ENCODE measurements at regions not wholly inside any gene's neighbourhood (a gene's known extent, or its start where the extent isn't known, plus 50 kb on each side); places are given as distances from the start of the nearest gene placed in this dataset.
"Not testable (repeated sequence)": the region's sequence is repeated elsewhere in the genome, so short reads cannot be mapped to it uniquely, and the experiment has no call there.

- H3K4me1 ChIP-seq (ENCODE audit: insufficient read depth, low read length): no peaks in the 10 kb centered on the region
- no peaks in the 10 kb centered on the region for H3K9me3 ChIP-seq (ENCODE audit: insufficient read depth, low read depth, low read length)
- no peak overlapping the region for H3K4me3 ChIP-seq (ENCODE audit: low read length)
- H3K9ac ChIP-seq (ENCODE audit: low read depth, low read length): no peak overlapping the region
- no peaks in the 10 kb centered on the region for H3K36me3 ChIP-seq (ENCODE audit: insufficient read depth, low read depth, low read length)
- no peak overlapping the region for H3K27ac ChIP-seq (ENCODE audit: low read length)
- H3K27me3 ChIP-seq (ENCODE audit: insufficient read depth, low read length): no peaks in the 10 kb centered on the region
Observed at GRCh38 chr10:64771253-64772050, 1250.3 kb downstream of the REEP3 start.

- H3K4me3 ChIP-seq (ENCODE audit: low read length): no peak overlapping the region
- no peaks in the 10 kb centered on the region for H3K9me3 ChIP-seq (ENCODE audit: insufficient read depth, low read depth, low read length)
- H3K36me3 ChIP-seq (ENCODE audit: insufficient read depth, low read depth, low read length): no peaks in the 10 kb centered on the region
- H3K27ac ChIP-seq (ENCODE audit: low read length): no peak overlapping the region
- no peak overlapping the region for H3K9ac ChIP-seq (ENCODE audit: low read depth, low read length)
- no peaks in the 10 kb centered on the region for H3K4me1 ChIP-seq (ENCODE audit: insufficient read depth, low read length)
- H3K27me3 ChIP-seq (ENCODE audit: insufficient read depth, low read length): no peaks in the 10 kb centered on the region
Observed at GRCh38 chr10:64773357-64773756, 1252.2 kb downstream of the REEP3 start.

GRCh38 chr10:64784451-64784850 is 1263.2 kb downstream of the REEP3 start:
- not testable (repeated sequence) for H3K4me3 ChIP-seq (ENCODE audit: low read length); H3K4me1 ChIP-seq (ENCODE audit: insufficient read depth, low read length); H3K9me3 ChIP-seq (ENCODE audit: insufficient read depth, low read depth, low read length); H3K27me3 ChIP-seq (ENCODE audit: insufficient read depth, low read length); H3K27ac ChIP-seq (ENCODE audit: low read length); H3K36me3 ChIP-seq (ENCODE audit: insufficient read depth, low read depth, low read length); H3K9ac ChIP-seq (ENCODE audit: low read depth, low read length)

- peaks cover 8% of the 10 kb centered on the region for H3K9me3 ChIP-seq (ENCODE audit: insufficient read depth, low read depth, low read length)
- no peak overlapping the region for H3K9ac ChIP-seq (ENCODE audit: low read depth, low read length)
- no peak overlapping the region for H3K27ac ChIP-seq (ENCODE audit: low read length)
- H3K4me3 ChIP-seq (ENCODE audit: low read length): no peak overlapping the region
- H3K36me3 ChIP-seq (ENCODE audit: insufficient read depth, low read depth, low read length): no peaks in the 10 kb centered on the region
- no peaks in the 10 kb centered on the region for H3K27me3 ChIP-seq (ENCODE audit: insufficient read depth, low read length)
- H3K4me1 ChIP-seq (ENCODE audit: insufficient read depth, low read length): no peaks in the 10 kb centered on the region
Observed at GRCh38 chr10:64785816-64786215, 1264.6 kb downstream of the REEP3 start.

GRCh38 chr10:64786989-64787388 is 1265.8 kb downstream of the REEP3 start:
- Histone ChIP-seq H3K4me1 (ENCODE audit: insufficient read depth, low read length) (no peaks in the 10 kb centered on the region), H3K27ac (ENCODE audit: low read length) (no peak overlapping the region), H3K9ac (ENCODE audit: low read depth, low read length) (no peak overlapping the region), H3K9me3 (ENCODE audit: insufficient read depth, low read depth, low read length) (peaks cover 8% of the 10 kb centered on the region), H3K4me3 (ENCODE audit: low read length) (no peak overlapping the region), H3K27me3 (ENCODE audit: insufficient read depth, low read length) (no peaks in the 10 kb centered on the region), H3K36me3 (ENCODE audit: insufficient read depth, low read depth, low read length) (no peaks in the 10 kb centered on the region)

- Histone ChIP-seq H3K36me3 (ENCODE audit: insufficient read depth, low read depth, low read length) (no peaks in the 10 kb centered on the region), H3K9me3 (ENCODE audit: insufficient read depth, low read depth, low read length) (no peaks in the 10 kb centered on the region), H3K27me3 (ENCODE audit: insufficient read depth, low read length) (no peaks in the 10 kb centered on the region), H3K4me1 (ENCODE audit: insufficient read depth, low read length) (no peaks in the 10 kb centered on the region), H3K9ac (ENCODE audit: low read depth, low read length) (no peak overlapping the region), H3K27ac (ENCODE audit: low read length) (no peak overlapping the region), H3K4me3 (ENCODE audit: low read length) (no peak overlapping the region)
Observed at GRCh38 chr10:64795847-64796246, 1274.6 kb downstream of the REEP3 start.

- no peaks in the 10 kb centered on the region for H3K27me3 ChIP-seq (ENCODE audit: insufficient read depth, low read length)
- no peaks in the 10 kb centered on the region for H3K9me3 ChIP-seq (ENCODE audit: insufficient read depth, low read depth, low read length)
- no peaks in the 10 kb centered on the region for H3K36me3 ChIP-seq (ENCODE audit: insufficient read depth, low read depth, low read length)
- no peak overlapping the region for H3K9ac ChIP-seq (ENCODE audit: low read depth, low read length)
- H3K4me1 ChIP-seq (ENCODE audit: insufficient read depth, low read length): no peaks in the 10 kb centered on the region
- no peak overlapping the region for H3K27ac ChIP-seq (ENCODE audit: low read length)
- H3K4me3 ChIP-seq (ENCODE audit: low read length): no peak overlapping the region
Observed at GRCh38 chr10:64798297-64798696, 1277.1 kb downstream of the REEP3 start.

- H3K9me3 ChIP-seq (ENCODE audit: insufficient read depth, low read depth, low read length); H3K27ac ChIP-seq (ENCODE audit: low read length); H3K36me3 ChIP-seq (ENCODE audit: insufficient read depth, low read depth, low read length); H3K9ac ChIP-seq (ENCODE audit: low read depth, low read length); H3K4me3 ChIP-seq (ENCODE audit: low read length); H3K4me1 ChIP-seq (ENCODE audit: insufficient read depth, low read length); H3K27me3 ChIP-seq (ENCODE audit: insufficient read depth, low read length): not testable (repeated sequence)
Observed at GRCh38 chr10:64808233-64808632, 1287.0 kb downstream of the REEP3 start.

GRCh38 chr10:64810046-64810445 is 1288.8 kb downstream of the REEP3 start:
- not testable (repeated sequence) for H3K27me3 ChIP-seq (ENCODE audit: insufficient read depth, low read length); H3K4me3 ChIP-seq (ENCODE audit: low read length); H3K36me3 ChIP-seq (ENCODE audit: insufficient read depth, low read depth, low read length); H3K27ac ChIP-seq (ENCODE audit: low read length); H3K9me3 ChIP-seq (ENCODE audit: insufficient read depth, low read depth, low read length); H3K9ac ChIP-seq (ENCODE audit: low read depth, low read length); H3K4me1 ChIP-seq (ENCODE audit: insufficient read depth, low read length)

GRCh38 chr10:64813391-64813790 is 1292.2 kb downstream of the REEP3 start:
- Histone ChIP-seq H3K4me1 (ENCODE audit: insufficient read depth, low read length) (peaks cover 3% of the 10 kb centered on the region; the same call in 1 of the 2 replicates), H3K4me3 (ENCODE audit: low read length) (no peak overlapping the region), H3K27me3 (ENCODE audit: insufficient read depth, low read length) (no peaks in the 10 kb centered on the region), H3K9me3 (ENCODE audit: insufficient read depth, low read depth, low read length) (no peaks in the 10 kb centered on the region), H3K9ac (ENCODE audit: low read depth, low read length) (no peak overlapping the region), H3K36me3 (ENCODE audit: insufficient read depth, low read depth, low read length) (no peaks in the 10 kb centered on the region), H3K27ac (ENCODE audit: low read length) (no peak overlapping the region)

- Histone ChIP-seq H3K27me3 (ENCODE audit: insufficient read depth, low read length) (no peaks in the 10 kb centered on the region), H3K9ac (ENCODE audit: low read depth, low read length) (no peak overlapping the region), H3K36me3 (ENCODE audit: insufficient read depth, low read depth, low read length) (no peaks in the 10 kb centered on the region), H3K27ac (ENCODE audit: low read length) (no peak overlapping the region), H3K4me3 (ENCODE audit: low read length) (no peak overlapping the region), H3K9me3 (ENCODE audit: insufficient read depth, low read depth, low read length) (no peaks in the 10 kb centered on the region), H3K4me1 (ENCODE audit: insufficient read depth, low read length) (peaks cover 3% of the 10 kb centered on the region; the same call in 1 of the 2 replicates)
Observed at GRCh38 chr10:64814201-64814600, 1293.0 kb downstream of the REEP3 start.

GRCh38 chr10:64829888-64830412 is 1308.7 kb downstream of the REEP3 start:
- Histone ChIP-seq H3K27me3 (ENCODE audit: insufficient read depth, low read length) (no peaks in the 10 kb centered on the region), H3K4me1 (ENCODE audit: insufficient read depth, low read length) (no peaks in the 10 kb centered on the region), H3K4me3 (ENCODE audit: low read length) (no peak overlapping the region), H3K9ac (ENCODE audit: low read depth, low read length) (no peak overlapping the region), H3K9me3 (ENCODE audit: insufficient read depth, low read depth, low read length) (no peaks in the 10 kb centered on the region), H3K27ac (ENCODE audit: low read length) (no peak overlapping the region), H3K36me3 (ENCODE audit: insufficient read depth, low read depth, low read length) (no peaks in the 10 kb centered on the region)

Measured in iPS-20b (cell line).